H1 (cell line): ENCODE measurements at regions not wholly inside any gene's neighbourhood (a gene's known extent, or its start where the extent isn't known, plus 50 kb on each side); places are given as distances from the start of the nearest gene placed in this dataset.
A peak's percentile ranks its signal among the peaks of the same experiment; 100 is the strongest.

ENCODE experiments used
- CTCF ChIA-PET: fragments of 300-600 bp; sonication (Branson Sonifier 250); formaldehyde crosslinking; loops from one replicate; lab custom pipeline; 2021; ENCODE audit not compliant: partially characterized antibody; lab: Charles Lee
- POLR2A ChIA-PET: fragments of 300-600 bp; sonication (Branson Sonifier 250); formaldehyde crosslinking; loops from one replicate; lab custom pipeline; 2021; ENCODE audit warnings: inconsistent platforms; ENCODE audit not compliant: partially characterized antibody; lab: Charles Lee
- DNase-seq, 2 experiments: peaks; one replicate each; pipeline versions ENCODE4 v3.0.0 to v3.0.0-alpha.2; 2010 to 2022; ENCODE audit warnings: low spot score in 2 of 2, low read depth in 1 of 2, mixed read lengths in 1 of 2
- FAIRE-seq: peaks from 2 replicates; lab custom pipeline; 2011; peaks lifted over from hg19 to GRCh38; lab: Jason Lieb, UNC
- H2AFZ ChIP-seq: 2 replicates; pipeline ENCODE4 v1.8.1; 2012; ENCODE audit warnings: low read length, inconsistent platforms
- H2AK5ac ChIP-seq: 2 replicates; pipeline ENCODE4 v1.6.1; 2013; ENCODE audit warnings: low read depth, low read length
- H2BK120ac ChIP-seq: replicated peaks from 2 replicates; pipeline ENCODE3; 2013; ENCODE audit warnings: low read depth, low read length, inconsistent platforms
- H2BK12ac ChIP-seq: 2 replicates; pipeline ENCODE4 v1.6.1; 2013; ENCODE audit warnings: low read depth, low read length
- H2BK15ac ChIP-seq: 2 replicates; pipeline ENCODE4 v1.6.1; 2013; ENCODE audit warnings: low read length
- H2BK20ac ChIP-seq: 2 replicates; pipeline ENCODE4 v1.6.1; 2013; ENCODE audit warnings: low read length
- H2BK5ac ChIP-seq: 2 replicates; pipeline ENCODE4 v1.6.1; 2013; ENCODE audit warnings: low read depth, low read length
- H3K14ac ChIP-seq: 2 replicates; pipeline ENCODE4 v1.6.1; 2013; ENCODE audit warnings: inconsistent platforms; ENCODE audit not compliant: insufficient read length
- H3K18ac ChIP-seq: 2 replicates; pipeline ENCODE4 v1.6.1; 2013; ENCODE audit warnings: low read length; ENCODE audit errors: extremely low read depth
- H3K23ac ChIP-seq: 2 replicates; pipeline ENCODE4 v1.6.1; 2013; ENCODE audit warnings: inconsistent platforms; ENCODE audit not compliant: insufficient read length
- H3K23me2 ChIP-seq: 2 replicates; pipeline ENCODE4 v1.6.1; 2013; ENCODE audit warnings: low read depth, low read length
- H3K27ac ChIP-seq: 2 replicates; pipeline ENCODE4 v1.6.1; 2011; ENCODE audit warnings: low read depth, low read length, inconsistent platforms
- H3K27me3 ChIP-seq, 4 experiments: replicated peaks in 1 of 4; 1 replicate in 1 of 4; 2 replicates in 3 of 4; pipeline versions ENCODE4 v1.6.1 to v1.8.1; 2011 to 2013; ENCODE audit warnings: low read length in 3 of 4, mild to moderate bottlenecking in 3 of 4, inconsistent platforms in 2 of 4, mixed read lengths in 2 of 4, moderate library complexity in 1 of 4; ENCODE audit not compliant: control insufficient read depth in 3 of 4, insufficient read depth in 3 of 4; ENCODE audit errors: extremely low read depth in 1 of 4
- H3K36me3 ChIP-seq, 4 experiments: 2 replicates each; pipeline versions ENCODE4 v1.6.1 to v1.8.1; 2011 to 2013; ENCODE audit warnings: mild to moderate bottlenecking in 4 of 4, low read length in 3 of 4, moderate library complexity in 2 of 4, control low read depth in 1 of 4, inconsistent platforms in 1 of 4; ENCODE audit not compliant: insufficient read depth in 4 of 4, control insufficient read depth in 2 of 4
- H3K4ac ChIP-seq: replicated peaks from 2 replicates; pipeline ENCODE3; 2013; ENCODE audit warnings: low read length, low read depth, mixed read lengths, inconsistent platforms; ENCODE audit not compliant: insufficient read length
- H3K4me1 ChIP-seq, 4 experiments: replicated peaks in 1 of 4; 1 replicate in 1 of 4; 2 replicates in 3 of 4; pipeline versions ENCODE4 v1.6.1 to v1.8.1; 2011 to 2013; ENCODE audit warnings: low read length in 3 of 4, inconsistent platforms in 2 of 4, mixed read lengths in 1 of 4; ENCODE audit not compliant: insufficient read depth in 4 of 4, control insufficient read depth in 3 of 4
- H3K4me2 ChIP-seq, 2 experiments: 2 replicates each; pipeline versions ENCODE4 v1.6.1 to v1.8.1; 2011 to 2013; ENCODE audit warnings: low read depth in 2 of 2, low read length in 2 of 2, control low read depth in 1 of 2, inconsistent platforms in 1 of 2, mild to moderate bottlenecking in 1 of 2; ENCODE audit not compliant: insufficient read depth in 1 of 2
- H3K4me3 ChIP-seq, 4 experiments: fragments of 200-600, 300-600 bp in 1 of 4; sonication (generic), shearing (Covaris generic), sonication (Bioruptor Twin) in 1 of 4; 2 replicates each; pipeline versions ENCODE4 v1.5.1 to v1.8.1; 2011 to 2016; ENCODE audit warnings: low read length in 4 of 4, low read depth in 3 of 4, control low read depth in 2 of 4, inconsistent platforms in 2 of 4, mild to moderate bottlenecking in 2 of 4, mixed read lengths in 1 of 4, moderate library complexity in 1 of 4; ENCODE audit not compliant: insufficient read depth in 2 of 4; ENCODE audit errors: extremely low read depth in 1 of 4
- H3K56ac ChIP-seq: replicated peaks from 2 replicates; pipeline ENCODE3; 2013; ENCODE audit warnings: low read depth, mild to moderate bottlenecking, mixed read lengths, low read length, inconsistent platforms; ENCODE audit not compliant: insufficient read length
- H3K79me1 ChIP-seq: 2 replicates; pipeline ENCODE4 v1.6.1; 2013; ENCODE audit warnings: low read depth, low read length, control low read depth
- H3K79me2 ChIP-seq, 2 experiments: 2 replicates each; pipeline versions ENCODE4 v1.6.1 to v1.8.1; 2012 to 2013; ENCODE audit warnings: low read length in 2 of 2, mild to moderate bottlenecking in 2 of 2, inconsistent platforms in 1 of 2; ENCODE audit not compliant: insufficient read depth in 2 of 2, control insufficient read depth in 1 of 2
- H3K9ac ChIP-seq, 4 experiments: replicated peaks in 1 of 4; 1 replicate in 1 of 4; 2 replicates in 3 of 4; pipeline versions ENCODE4 v1.6.1 to v1.8.1; 2011 to 2013; ENCODE audit warnings: low read depth in 3 of 4, low read length in 3 of 4, control low read depth in 2 of 4, mild to moderate bottlenecking in 2 of 4, moderate library complexity in 2 of 4, inconsistent platforms in 1 of 4; ENCODE audit errors: extremely low read depth in 1 of 4
- H3K9me3 ChIP-seq, 2 experiments: 2 replicates each; pipeline versions ENCODE4 v1.6.1 to v1.8.1; 2012 to 2013; ENCODE audit warnings: mild to moderate bottlenecking in 2 of 2, moderate library complexity in 2 of 2, control low read depth in 1 of 2, inconsistent platforms in 1 of 2, low read depth in 1 of 2, low read length in 1 of 2, mixed read lengths in 1 of 2; ENCODE audit not compliant: insufficient read depth in 2 of 2
- H4K20me1 ChIP-seq, 2 experiments: replicated peaks in 1 of 2; 2 replicates each; pipeline versions ENCODE3 to v1.8.1; 2011 to 2013; ENCODE audit warnings: inconsistent platforms in 2 of 2, low read length in 2 of 2, mild to moderate bottlenecking in 1 of 2; ENCODE audit not compliant: insufficient read depth in 2 of 2, control insufficient read depth in 1 of 2
- H4K5ac ChIP-seq: 2 replicates; pipeline ENCODE4 v1.6.1; 2013; ENCODE audit warnings: low read length, low read depth, mixed read lengths, inconsistent platforms; ENCODE audit not compliant: insufficient read length
- H4K8ac ChIP-seq: 2 replicates; pipeline ENCODE4 v1.8.0; 2013; ENCODE audit warnings: mild to moderate bottlenecking, moderate library complexity, low read length, inconsistent platforms; ENCODE audit not compliant: insufficient read depth; ENCODE audit errors: extremely low read depth
- H4K91ac ChIP-seq: replicated peaks from 2 replicates; pipeline ENCODE3; 2013; ENCODE audit warnings: low read length, mixed read lengths, inconsistent platforms; ENCODE audit not compliant: insufficient read length
- BCL11A ChIP-seq, 2 experiments: IDR thresholded peaks; one replicate each; pipeline ENCODE4 v1.6.1; 2011; ENCODE audit warnings: low read depth in 2 of 2, low read length in 2 of 2, mild to moderate bottlenecking in 2 of 2
- CHD1 ChIP-seq: IDR thresholded peaks from 2 replicates; pipeline ENCODE4 v1.6.1; 2012; ENCODE audit warnings: low read depth, low read length, improper control_type of control experiment
- EGR1 ChIP-seq: IDR thresholded peaks from 2 replicates; pipeline ENCODE4 v1.6.1; 2011; ENCODE audit warnings: low read depth, low read length, borderline replicate concordance
- EP300 ChIP-seq, 2 experiments: IDR thresholded peaks; 1 replicate in 1 of 2; 2 replicates in 1 of 2; pipeline ENCODE4 v1.6.1; 2011 to 2012; ENCODE audit warnings: low read depth in 2 of 2, low read length in 2 of 2, mild to moderate bottlenecking in 2 of 2, borderline replicate concordance in 1 of 2, inconsistent platforms in 1 of 2, moderate library complexity in 1 of 2
- EZH2 ChIP-seq: fragments of 200-600 bp; sonication (generic); IDR thresholded peaks from 2 replicates; pipeline ENCODE4 v1.7.1; 2012; ENCODE audit warnings: low read depth, mild to moderate bottlenecking, moderate library complexity, low read length, inconsistent platforms; ENCODE audit not compliant: severe bottlenecking
- HDAC6 ChIP-seq: IDR thresholded peaks from one replicate; pipeline ENCODE4 v1.7.1; 2012; ENCODE audit warnings: low read depth, mild to moderate bottlenecking, inconsistent platforms, low read length, moderate library complexity
- MAFK ChIP-seq: IDR thresholded peaks from 2 replicates; pipeline ENCODE4 v1.6.1; 2012; ENCODE audit warnings: low read depth, mild to moderate bottlenecking, improper control_type of control experiment, low read length
- POLR2A ChIP-seq, 2 experiments: IDR thresholded peaks; 1 replicate in 1 of 2; 2 replicates in 1 of 2; pipeline ENCODE4 v1.6.1; 2011; ENCODE audit warnings: low read depth in 2 of 2, low read length in 2 of 2, mild to moderate bottlenecking in 2 of 2; ENCODE audit errors: control extremely low read depth in 1 of 2
- SIRT6 ChIP-seq: IDR thresholded peaks from one replicate; pipeline ENCODE4 v1.7.1; 2012; ENCODE audit warnings: low read length, inconsistent platforms
- SP4 ChIP-seq: IDR thresholded peaks from 2 replicates; pipeline ENCODE4 v1.6.1; 2012; ENCODE audit warnings: low read length, inconsistent platforms
- TAF1 ChIP-seq: IDR thresholded peaks from 2 replicates; pipeline ENCODE4 v1.6.1; 2011; ENCODE audit warnings: mild to moderate bottlenecking, low read depth, low read length
- WGBS, 2 experiments: shearing (Covaris generic) in 1 of 2; methylation state at CpG; one replicate each; pipeline versions ENCODE4 v1.1.6 to v1.1.7; 2013 to 2015; ENCODE audit warnings: low lambda C conversion rate in 2 of 2, mixed read lengths in 2 of 2, inconsistent platforms in 1 of 2, low coverage in 1 of 2, missing lambda C conversion rate in 1 of 2; ENCODE audit not compliant: insufficient replicate concordance in 2 of 2, insufficient coverage in 1 of 2, insufficient read length in 1 of 2; ENCODE audit errors: extremely low coverage in 1 of 2, missing lambda C conversion rate in 1 of 2; 5-methylcytosine and 5-hydroxymethylcytosine counted together
- TF ChIP-seq, protein P1 (sequence below): IDR thresholded peaks from 2 replicates; pipeline ENCODE4 v1.6.1; 2012; ENCODE audit warnings: inconsistent platforms
- TF ChIP-seq, protein P2 (sequence below), 3 experiments: IDR thresholded peaks; 1 replicate in 2 of 3; 2 replicates in 1 of 3; pipeline versions ENCODE4 v1.5.1 to v1.6.1; 2011; ENCODE audit warnings: low read length in 3 of 3, mild to moderate bottlenecking in 3 of 3, inconsistent platforms in 2 of 3, low read depth in 1 of 3, moderate library complexity in 1 of 3; ENCODE audit not compliant: insufficient read depth in 1 of 3; ENCODE audit errors: control extremely low read depth in 1 of 3

DNA sequence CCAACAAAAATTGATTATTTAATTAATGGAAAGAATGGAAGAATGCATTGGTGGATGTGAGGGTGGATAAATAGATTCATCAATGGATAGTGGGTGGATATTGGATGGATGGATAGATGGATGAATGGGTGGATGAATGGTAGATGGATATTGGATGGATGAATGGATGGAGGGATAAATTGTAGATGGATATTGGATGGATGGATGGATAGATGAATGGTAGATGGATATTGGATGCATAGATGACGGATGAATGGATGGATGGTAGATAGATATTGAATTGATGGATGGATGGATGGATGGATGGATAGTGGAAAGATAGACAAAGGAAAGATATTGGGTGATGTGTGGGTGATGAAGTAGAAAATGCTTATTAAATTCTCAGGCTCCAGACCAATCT is 123.6 kb upstream of the KAZN start:
- Histone ChIP-seq H2BK12ac (no peak overlapping the region), H2BK5ac (no peak overlapping the region), H4K5ac (no peak overlapping the region), H3K4me1 (no peaks in the 10 kb centered on the region), H3K79me2 (no peaks in the 10 kb centered on the region), H3K9me3 (peaks cover 0 to 3% of the 10 kb centered on the region in 2 experiments; a peak in 1 of 4 replicates), H3K4me3 (no peak overlapping the region), H3K79me1 (no peaks in the 10 kb centered on the region), H3K27me3 (no peaks in the 10 kb centered on the region), H4K91ac (no peak overlapping the region), H2BK120ac (no peak overlapping the region), H2BK20ac (no peak overlapping the region), H4K8ac (no peak overlapping the region), H2AK5ac (no peak overlapping the region), H3K23me2 (peaks cover 4% of the 10 kb centered on the region; the same call in 1 of the 2 replicates), H3K4ac (no peak overlapping the region), H3K14ac (no peak overlapping the region), H3K18ac (no peak overlapping the region), H3K4me2 (no peak overlapping the region), H2AFZ (no peak overlapping the region), H3K27ac (no peak overlapping the region), H3K56ac (peak overlapping the region; percentile 97), H2BK15ac (no peak overlapping the region), H3K23ac (no peak overlapping the region), H4K20me1 (peaks cover 0 to 2% of the 10 kb centered on the region in 2 experiments), H3K36me3 (no peaks in the 10 kb centered on the region), H3K9ac (no peak overlapping the region)
- POLR2A ChIA-PET: no interaction called here
- 93 to 100% methylated on average over 1 of the region's 1 CpG for WGBS, 2 experiments
- FAIRE-seq (no peak), DNase-seq (no peak)
- TF ChIP-seq BCL11A (IDR thresholded peaks at IDR 0.05; ENCODE audit: low read depth in 2 of 2, low read length in 2 of 2): no peak
- TF ChIP-seq, protein P1, sequence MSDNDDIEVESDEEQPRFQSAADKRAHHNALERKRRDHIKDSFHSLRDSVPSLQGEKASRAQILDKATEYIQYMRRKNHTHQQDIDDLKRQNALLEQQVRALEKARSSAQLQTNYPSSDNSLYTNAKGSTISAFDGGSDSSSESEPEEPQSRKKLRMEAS: no peak
- no peak for TF ChIP-seq EZH2
- no peak for TF ChIP-seq SP4
- no peak for TF ChIP-seq MAFK
- TF ChIP-seq EP300 (IDR thresholded peaks at IDR 0.05; ENCODE audit: borderline replicate concordance in 1 of 2, low read depth in 2 of 2, low read length in 2 of 2): no peak
- no peak for TF ChIP-seq POLR2A (IDR thresholded peaks at IDR 0.05; ENCODE audit: control extremely low read depth in 1 of 2, low read depth in 2 of 2, low read length in 2 of 2)
- no peak for TF ChIP-seq EGR1
- no peak for TF ChIP-seq TAF1
- no peak for TF ChIP-seq HDAC6
- no peak for TF ChIP-seq SIRT6
- TF ChIP-seq, protein P2, sequence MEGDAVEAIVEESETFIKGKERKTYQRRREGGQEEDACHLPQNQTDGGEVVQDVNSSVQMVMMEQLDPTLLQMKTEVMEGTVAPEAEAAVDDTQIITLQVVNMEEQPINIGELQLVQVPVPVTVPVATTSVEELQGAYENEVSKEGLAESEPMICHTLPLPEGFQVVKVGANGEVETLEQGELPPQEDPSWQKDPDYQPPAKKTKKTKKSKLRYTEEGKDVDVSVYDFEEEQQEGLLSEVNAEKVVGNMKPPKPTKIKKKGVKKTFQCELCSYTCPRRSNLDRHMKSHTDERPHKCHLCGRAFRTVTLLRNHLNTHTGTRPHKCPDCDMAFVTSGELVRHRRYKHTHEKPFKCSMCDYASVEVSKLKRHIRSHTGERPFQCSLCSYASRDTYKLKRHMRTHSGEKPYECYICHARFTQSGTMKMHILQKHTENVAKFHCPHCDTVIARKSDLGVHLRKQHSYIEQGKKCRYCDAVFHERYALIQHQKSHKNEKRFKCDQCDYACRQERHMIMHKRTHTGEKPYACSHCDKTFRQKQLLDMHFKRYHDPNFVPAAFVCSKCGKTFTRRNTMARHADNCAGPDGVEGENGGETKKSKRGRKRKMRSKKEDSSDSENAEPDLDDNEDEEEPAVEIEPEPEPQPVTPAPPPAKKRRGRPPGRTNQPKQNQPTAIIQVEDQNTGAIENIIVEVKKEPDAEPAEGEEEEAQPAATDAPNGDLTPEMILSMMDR (IDR thresholded peaks at IDR 0.05; ENCODE audit: control extremely low read depth in 1 of 3, insufficient read depth in 1 of 3, low read depth in 1 of 3, low read length in 3 of 3): no peak
- TF ChIP-seq CHD1: no peak
- CTCF ChIA-PET: interaction anchor here (0.6 to 1.2 kb wide), 3 partner anchors 10 to 222 kb away, joined by 3 to 6 read pairs (median 5); no protein-coding TSS in a partner anchor
